ENCODE measurements at regions not wholly inside any gene's neighbourhood (a gene's known extent, or its start where the extent isn't known, plus 50 kb on each side); places are given as distances from the start of the nearest gene placed in this dataset.

DNA sequence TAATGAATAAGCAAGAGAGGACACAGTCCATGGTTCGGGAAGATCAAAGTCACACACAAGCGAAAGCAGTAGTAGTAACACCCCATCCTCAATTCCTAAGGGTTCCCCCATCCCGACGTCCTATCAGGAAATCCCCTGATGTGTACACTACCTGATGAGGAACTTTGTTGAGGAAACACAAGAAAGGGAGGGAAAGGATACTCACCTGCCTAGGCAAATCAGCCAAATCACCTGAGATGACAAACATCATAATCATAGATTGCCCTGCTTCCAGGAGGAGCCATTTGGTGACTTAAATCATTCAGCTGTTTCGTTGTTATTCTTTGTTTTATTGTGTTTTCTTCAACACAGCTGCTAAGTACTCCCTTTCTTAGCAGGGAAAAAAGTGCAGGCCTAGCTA lies 55.5 kb upstream of the SPOPL start:
- Histone ChIP-seq H3K4me3 (ENCODE audit: low read length) (no peak overlapping the region), H3K36me3 (ENCODE audit: control insufficient read depth, insufficient read depth, low read length) (no peaks in the 10 kb centered on the region), H3K27ac (ENCODE audit: low read length) (no peak overlapping the region), H3K4me1 (ENCODE audit: control insufficient read depth, insufficient read depth, low read length) (no peaks in the 10 kb centered on the region), H3K27me3 (ENCODE audit: control insufficient read depth, insufficient read depth, low read length) (no peaks in the 10 kb centered on the region), H3K9me3 (ENCODE audit: control insufficient read depth, insufficient read depth, low read length) (no peaks in the 10 kb centered on the region)
- no peak for DNase-seq (ENCODE audit: low read depth, low spot score)
- WGBS (ENCODE audit: insufficient coverage, insufficient read length): no CpG with 5 or more reads among the region's 5 CpGs

DNA sequence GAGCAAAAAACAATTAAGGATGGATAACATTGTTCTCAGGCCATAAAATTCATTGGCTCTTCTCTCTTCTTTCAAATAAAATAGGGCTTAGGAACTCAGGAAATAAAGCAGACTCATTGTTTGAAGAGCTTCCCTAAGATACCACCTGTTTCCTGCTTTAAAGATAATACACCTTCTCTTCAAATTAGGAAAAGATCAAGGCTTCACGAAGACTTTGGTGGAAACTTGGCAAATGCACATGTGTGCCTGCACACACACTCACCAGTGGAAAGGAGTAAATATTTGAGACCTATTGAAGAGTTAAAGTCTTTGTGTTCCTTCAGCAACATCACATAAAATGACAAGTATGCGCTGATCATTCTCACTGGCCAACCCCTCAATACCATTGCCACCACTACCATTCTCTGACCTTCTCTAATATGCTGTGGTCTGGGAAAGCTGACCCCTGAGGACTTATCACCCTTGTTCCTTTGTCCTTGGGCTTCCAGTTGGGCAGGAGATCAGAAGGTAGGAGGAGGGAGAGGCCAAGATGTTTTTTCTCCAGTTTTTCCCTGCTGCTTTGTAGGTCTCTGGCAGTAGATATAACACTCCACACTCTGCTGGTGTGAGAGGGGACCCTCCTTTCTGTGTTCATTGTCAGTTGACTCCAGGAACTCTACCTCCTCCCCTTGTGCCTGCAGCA lies 53.5 kb upstream of the SPOPL start:
- H3K4me1 ChIP-seq (ENCODE audit: control insufficient read depth, insufficient read depth, low read length): no peaks in the 10 kb centered on the region
- H3K36me3 ChIP-seq (ENCODE audit: control insufficient read depth, insufficient read depth, low read length): no peaks in the 10 kb centered on the region
- H3K27ac ChIP-seq (ENCODE audit: low read length): no peak overlapping the region
- no peaks in the 10 kb centered on the region for H3K27me3 ChIP-seq (ENCODE audit: control insufficient read depth, insufficient read depth, low read length)
- no CpG with 5 or more reads among the region's 2 CpGs for WGBS (ENCODE audit: insufficient coverage, insufficient read length)
- no peak overlapping the region for H3K4me3 ChIP-seq (ENCODE audit: low read length)
- no peak for DNase-seq (ENCODE audit: low read depth, low spot score)
- no peaks in the 10 kb centered on the region for H3K9me3 ChIP-seq (ENCODE audit: control insufficient read depth, insufficient read depth, low read length)
